ENCODE measurements at regions not wholly inside any gene's neighbourhood (a gene's known extent, or its start where the extent isn't known, plus 50 kb on each side); places are given as distances from the start of the nearest gene placed in this dataset.
"Not testable (repeated sequence)": the region's sequence is repeated elsewhere in the genome, so short reads cannot be mapped to it uniquely, and the experiment has no call there.

- no peak for DNase-seq
These were observed 542.1 kb upstream of the TUSC1 start for GRCh38 chr9:26220367-26220766.

DNA sequence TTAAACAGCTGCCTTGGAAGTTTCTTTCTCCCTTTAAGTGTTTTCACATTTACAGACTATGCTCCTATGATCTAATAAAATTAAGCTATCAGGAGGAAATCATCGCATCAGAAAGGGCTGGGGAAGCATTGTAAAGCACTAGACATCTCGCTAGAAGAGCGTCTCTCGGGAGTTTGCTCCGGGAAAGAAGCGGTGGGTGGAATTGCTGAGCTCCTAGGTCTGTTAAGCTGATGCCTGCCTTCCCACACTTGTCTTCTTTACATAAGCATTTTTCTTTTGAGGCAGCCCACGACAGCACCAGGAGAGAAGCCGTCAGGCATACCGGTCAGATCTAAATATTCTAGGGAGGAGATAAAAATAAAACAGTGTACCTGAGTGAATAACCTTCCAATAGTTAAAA lies 541.7 kb upstream of the TUSC1 start:
- no peak for DNase-seq

DNA sequence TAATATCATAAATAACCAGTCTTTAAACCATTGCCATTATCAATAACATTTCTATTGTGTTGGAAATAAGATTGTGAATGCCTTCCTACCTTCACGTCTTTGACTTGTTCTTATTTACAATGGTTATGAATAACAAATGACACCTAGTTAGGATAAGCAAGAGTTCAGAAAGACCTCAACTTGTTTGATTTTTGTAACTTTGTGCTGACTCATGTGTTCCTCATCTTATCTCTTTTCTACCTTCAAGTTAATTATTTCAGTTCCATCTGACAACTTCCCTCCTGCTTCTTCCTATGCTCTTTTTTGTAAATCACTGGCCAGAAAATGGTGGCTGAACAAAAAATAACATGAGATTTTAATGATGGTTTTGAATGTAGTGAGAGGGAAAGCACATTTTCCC lies 538.5 kb upstream of the TUSC1 start:
- no peak for DNase-seq

GRCh38 chr9:26214713-26215444 lies 536.6 kb upstream of the TUSC1 start:
- not testable (repeated sequence) for DNase-seq

GRCh38 chr9:26210338-26210851 lies 532.2 kb upstream of the TUSC1 start:
- no peak for DNase-seq

DNA sequence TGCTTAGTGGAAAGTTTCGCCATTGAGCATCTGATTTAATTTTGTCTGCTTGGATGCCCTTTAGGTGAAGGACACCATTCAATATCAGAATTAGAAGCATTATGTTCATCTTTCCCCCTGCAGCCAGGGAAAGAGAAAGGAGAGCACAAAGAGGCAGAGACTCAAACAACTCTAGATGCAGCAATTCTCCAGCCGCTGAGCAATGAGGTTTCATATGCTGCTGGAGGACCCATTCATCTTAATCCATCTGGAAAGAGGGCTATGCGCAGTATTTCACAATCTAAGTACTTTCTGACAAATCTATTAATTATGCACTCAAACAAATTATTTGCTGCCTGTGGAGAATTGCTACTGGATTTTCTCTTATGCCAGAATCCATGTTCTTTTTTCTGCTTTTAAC lies 527.0 kb upstream of the TUSC1 start:
- DNase-seq, result no peak

GRCh38 chr9:26193237-26193636 lies 515.0 kb upstream of the TUSC1 start:
- DNase-seq, result no peak

DNA sequence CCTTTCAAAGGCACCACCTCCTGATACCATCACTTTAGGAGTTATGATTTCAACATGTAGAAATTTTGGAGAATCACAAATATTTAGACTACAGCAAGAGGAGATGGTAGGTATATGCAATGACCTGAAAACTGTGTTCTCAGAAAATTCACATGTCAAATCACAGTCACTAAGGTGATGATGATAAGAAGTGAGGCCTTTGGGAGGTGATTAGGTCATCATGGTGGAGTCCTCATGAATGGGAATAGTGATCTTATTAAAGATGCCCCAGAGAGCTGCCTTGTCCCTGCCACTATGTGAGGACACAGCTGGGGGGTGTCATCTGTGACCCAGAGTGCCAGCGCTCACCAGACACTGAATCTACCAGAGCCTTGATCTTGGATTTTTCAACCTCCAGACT lies 513.5 kb upstream of the TUSC1 start:
- no peak for DNase-seq

DNA sequence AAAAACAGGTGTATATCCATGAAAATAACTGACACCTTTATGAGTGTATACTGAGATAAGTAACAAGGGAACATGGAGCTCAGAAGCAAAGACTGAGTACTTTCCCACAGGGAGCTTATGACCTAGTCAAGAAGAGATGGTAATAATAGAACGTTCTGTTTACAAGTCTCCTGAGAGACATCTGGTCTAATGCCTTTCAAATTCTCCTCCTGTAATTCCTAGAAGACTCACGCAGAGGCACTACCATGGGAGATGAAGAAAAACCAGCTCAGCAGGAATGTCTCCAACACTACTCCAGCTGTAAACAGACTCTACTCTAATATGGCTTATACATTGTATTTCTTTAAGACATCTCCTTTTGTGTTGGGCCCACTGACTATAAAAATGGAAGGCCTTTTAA lies 503.6 kb upstream of the TUSC1 start:
- no peak for DNase-seq

DNA sequence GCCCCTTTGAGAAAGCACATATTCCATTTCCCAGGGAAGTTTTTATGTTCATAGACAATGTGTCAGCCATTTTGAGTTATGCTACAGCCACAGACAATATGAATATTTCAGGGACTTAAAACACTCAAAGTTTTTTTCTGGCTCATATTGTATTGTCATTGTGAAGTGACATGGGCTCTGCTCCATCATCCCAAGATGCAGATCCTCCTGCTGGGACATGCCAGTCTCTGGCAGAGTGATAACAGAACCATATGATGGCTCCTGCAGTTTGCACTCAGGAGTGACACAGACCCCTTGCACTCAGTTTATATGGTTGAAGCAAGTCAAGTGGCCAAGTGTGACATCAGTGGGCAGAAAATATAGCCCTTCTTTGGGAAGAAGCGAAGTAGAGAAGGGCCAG lies 498.4 kb upstream of the TUSC1 start:
- no peak for DNase-seq

GRCh38 chr9:26175264-26175663 lies 497.0 kb upstream of the TUSC1 start:
- DNase-seq, result no peak

DNA sequence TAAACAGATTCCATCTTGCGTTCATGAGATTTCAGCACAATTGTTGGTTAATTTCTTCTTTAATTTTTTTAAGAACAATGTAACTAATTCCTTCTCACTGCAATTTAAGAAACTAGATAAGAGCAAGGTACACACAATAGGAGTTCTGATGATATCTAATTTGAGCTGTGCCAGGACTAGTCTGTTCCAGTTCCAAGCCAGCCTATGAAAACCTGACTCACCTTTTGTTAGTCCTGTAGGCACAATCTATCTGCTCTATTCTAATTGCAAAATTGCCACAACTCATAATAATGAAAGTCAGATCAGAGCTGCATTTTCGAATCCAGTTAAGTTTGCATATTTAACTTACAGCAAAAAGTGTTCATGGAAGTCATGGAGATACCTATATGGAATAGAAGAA lies 494.1 kb upstream of the TUSC1 start:
- DNase-seq, result no peak

- DNase-seq, result no peak
These were observed 493.4 kb upstream of the TUSC1 start for GRCh38 chr9:26171691-26172090.

DNA sequence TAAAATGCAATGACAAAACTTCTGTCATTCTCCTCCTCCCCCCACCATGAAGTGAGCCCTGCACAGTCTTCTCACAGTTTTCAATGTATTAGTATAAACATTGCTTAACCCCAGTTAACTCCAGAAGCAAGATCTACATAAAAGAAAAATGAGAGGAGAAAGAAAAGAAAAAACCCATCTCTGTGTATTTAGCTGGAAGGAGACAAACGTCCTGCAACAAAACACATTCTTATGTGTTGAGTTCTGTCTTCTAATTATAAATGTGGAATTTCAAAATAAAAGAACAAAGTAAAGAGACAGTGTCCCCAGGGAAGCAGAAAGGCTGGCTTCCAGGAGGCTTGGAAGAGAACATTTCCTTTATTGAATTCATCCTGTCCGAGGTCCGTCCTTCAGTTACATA lies 491.9 kb upstream of the TUSC1 start:
- no peak for DNase-seq

GRCh38 chr9:26169708-26170107 lies 491.5 kb upstream of the TUSC1 start:
- DNase-seq, result no peak

- no peak for DNase-seq
These were observed 488.3 kb upstream of the TUSC1 start for GRCh38 chr9:26166537-26166936.

GRCh38 chr9:26165426-26165825 lies 487.2 kb upstream of the TUSC1 start:
- no peak for DNase-seq

- no peak for DNase-seq
These were observed 485.7 kb upstream of the TUSC1 start for GRCh38 chr9:26163931-26164330.

DNA sequence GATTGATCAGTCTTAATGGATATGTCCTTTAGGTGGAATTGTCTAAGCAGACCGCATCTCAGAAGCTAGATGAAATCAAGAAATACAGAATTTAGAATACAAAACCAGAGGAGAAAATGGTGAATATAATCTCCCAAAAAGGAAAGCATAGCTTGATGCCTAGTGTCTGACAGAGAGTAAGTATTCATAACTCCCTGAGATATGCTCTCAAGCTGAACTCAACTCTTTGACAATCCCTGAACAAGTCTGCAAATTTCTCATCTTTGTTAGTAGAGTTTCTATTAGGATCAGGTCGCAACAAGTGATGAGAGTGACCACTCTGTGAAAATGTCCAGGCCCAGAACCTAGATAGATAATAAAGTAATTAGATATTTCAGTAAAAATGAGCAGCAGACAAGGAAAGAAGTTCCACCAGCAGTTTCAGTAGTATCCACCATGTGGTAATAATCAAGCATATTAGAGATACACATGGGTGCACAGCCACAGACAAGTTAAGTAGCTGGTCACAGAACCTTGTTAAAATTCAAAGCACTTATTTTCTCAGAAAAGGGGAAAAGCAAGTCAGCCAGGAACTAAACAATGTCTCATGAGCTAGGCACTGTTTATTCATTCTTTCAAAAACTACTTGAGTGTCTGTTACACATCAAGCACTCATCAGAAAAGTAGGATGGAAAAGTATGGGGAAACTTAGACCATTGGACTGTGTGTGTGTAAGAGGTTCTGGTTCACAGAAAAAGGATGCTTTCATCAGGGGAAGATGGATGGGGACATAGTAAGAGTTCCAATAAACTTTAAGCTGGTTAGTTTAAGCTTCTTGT lies 481.5 kb upstream of the TUSC1 start:
- no peak for DNase-seq

DNA sequence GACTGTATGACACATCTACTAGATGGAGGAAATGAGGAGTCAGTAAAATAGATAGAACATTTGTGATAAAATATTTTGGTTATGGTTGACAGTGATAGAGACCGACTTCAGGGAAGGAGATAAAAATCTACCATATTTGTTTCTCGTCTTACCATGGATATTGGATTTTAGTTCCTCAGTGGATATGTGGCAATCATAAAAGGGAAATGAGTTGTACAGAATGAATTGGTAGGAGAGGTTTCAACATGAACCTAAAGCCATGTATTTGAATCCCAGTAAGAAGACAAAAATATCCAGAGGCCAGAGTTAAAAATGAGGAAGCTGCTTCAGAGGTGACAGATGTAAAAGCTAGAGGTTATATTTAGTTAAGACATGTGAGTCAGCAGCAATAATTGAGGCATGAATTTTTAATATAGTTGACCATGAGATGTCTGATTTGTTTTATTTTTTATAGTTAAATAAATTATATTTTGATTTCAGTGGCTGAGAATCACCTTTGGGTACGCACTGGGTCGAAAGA lies 480.4 kb upstream of the TUSC1 start:
- DNase-seq, result no peak

- DNase-seq, result no peak
These were observed 479.2 kb upstream of the TUSC1 start for GRCh38 chr9:26157411-26157810.

- DNase-seq, result no peak
These were observed 474.1 kb upstream of the TUSC1 start for GRCh38 chr9:26152350-26152749.

DNA sequence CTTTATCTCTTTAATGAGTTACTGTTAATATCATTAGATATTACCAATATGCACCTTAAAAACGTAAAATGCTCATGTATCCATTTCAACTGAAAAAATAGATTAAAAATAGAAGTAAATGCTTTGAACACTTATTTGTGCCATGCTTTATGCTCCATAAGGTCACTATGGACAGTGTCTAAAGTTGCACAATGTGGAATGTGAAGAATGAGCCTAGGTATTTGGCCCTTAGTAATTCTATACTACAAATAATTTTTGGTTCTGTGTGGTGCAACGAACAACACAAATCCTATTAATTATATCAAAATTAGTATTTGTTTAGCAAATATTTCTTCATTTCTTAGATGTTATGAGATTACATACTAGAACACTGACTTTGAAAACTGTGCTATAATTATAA lies 469.9 kb upstream of the TUSC1 start:
- DNase-seq, result no peak

DNA sequence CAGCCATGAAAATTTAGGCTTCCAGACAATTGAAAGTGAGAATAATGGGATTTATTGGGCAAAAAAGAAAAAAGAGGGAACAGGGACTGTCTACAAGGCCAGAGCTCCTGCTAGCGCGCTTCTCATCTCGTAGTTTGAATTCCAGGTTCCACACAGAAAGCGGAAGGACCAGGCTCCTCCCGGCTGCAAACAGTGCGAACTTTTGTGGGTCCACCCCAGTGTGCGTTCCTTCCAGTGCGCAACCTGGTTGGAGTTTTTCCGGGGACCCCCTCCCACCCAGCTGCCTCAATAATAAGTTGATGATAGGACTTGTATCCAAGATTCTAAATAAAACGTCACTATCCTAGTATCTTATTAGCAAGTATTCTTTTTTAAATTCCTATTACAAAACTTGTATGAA lies 467.7 kb upstream of the TUSC1 start:
- no peak for DNase-seq

All from NCI-H1930 (cell line).